Neural cell (in vitro differentiated cells): ENCODE measurements at regions not wholly inside any gene's neighbourhood (a gene's known extent, or its start where the extent isn't known, plus 50 kb on each side); places are given as distances from the start of the nearest gene placed in this dataset.

ENCODE experiments used
- H2AFZ ChIP-seq: fragments of 200-600, 300-800 bp; sonication (generic), shearing (Covaris generic); 2 replicates; pipeline ENCODE4 v1.6.0; 2014; ENCODE audit warnings: low read depth, mild to moderate bottlenecking, antibody characterized with exemption, low read length, moderate library complexity
- H3F3A ChIP-seq: fragments of 200-600 bp; shearing (Covaris generic); 2 replicates; pipeline ENCODE4 v1.6.1; 2016; ENCODE audit warnings: mild to moderate bottlenecking, moderate library complexity, mixed read lengths, antibody characterized with exemption, low read length; ENCODE audit not compliant: insufficient read depth, poor library complexity, severe bottlenecking
- H3K27ac ChIP-seq: fragments of 200-600, 300-800 bp; sonication (generic), shearing (Covaris generic); 2 replicates; pipeline ENCODE4 v1.5.1; 2014; ENCODE audit warnings: mild to moderate bottlenecking, low read length, moderate library complexity
- H3K27me3 ChIP-seq: fragments of 300-800, 200-600 bp; sonication (generic), shearing (Covaris generic); 2 replicates; pipeline ENCODE4 v1.6.0; 2014; ENCODE audit warnings: mild to moderate bottlenecking, low read depth, low read length, moderate library complexity; ENCODE audit not compliant: insufficient read depth
- H3K36me3 ChIP-seq: fragments of 300-800, 200-600 bp; sonication (generic), shearing (Covaris generic); 2 replicates; pipeline ENCODE4 v1.5.1; 2014; ENCODE audit warnings: mild to moderate bottlenecking, antibody characterized with exemption, low read length, moderate library complexity; ENCODE audit not compliant: insufficient read depth
- H3K4me2 ChIP-seq: fragments of 300-800, 200-600 bp; sonication (generic), shearing (Covaris generic); 2 replicates; pipeline ENCODE4 v1.6.0; 2014; ENCODE audit warnings: mild to moderate bottlenecking, low read length
- H3K4me3 ChIP-seq: fragments of 300-800, 200-600 bp; sonication (generic), shearing (Covaris generic); 2 replicates; pipeline ENCODE4 v1.5.1; 2014; ENCODE audit warnings: mild to moderate bottlenecking, low read length, moderate library complexity
- H3K79me2 ChIP-seq: fragments of 200-600 bp; shearing (Covaris generic); replicated peaks from 2 replicates; pipeline ENCODE4 v1.6.0; 2014; ENCODE audit warnings: mild to moderate bottlenecking, low read length, moderate library complexity; ENCODE audit not compliant: insufficient read depth
- H3K9ac ChIP-seq: fragments of 300-800, 200-600 bp; sonication (generic), shearing (Covaris generic); 2 replicates; pipeline ENCODE4 v1.6.1; 2016; ENCODE audit warnings: mild to moderate bottlenecking, low read length, mixed read lengths
- H3K9me2 ChIP-seq: fragments of 200-600 bp; shearing (Covaris generic); 2 replicates; pipeline ENCODE4 v1.6.1; 2016; ENCODE audit warnings: mild to moderate bottlenecking, low read length, mixed read lengths; ENCODE audit not compliant: insufficient read depth
- H3K9me3 ChIP-seq: fragments of 200-600, 300-800 bp; sonication (generic), shearing (Covaris generic); 2 replicates; pipeline ENCODE4 v1.6.1; 2016; ENCODE audit warnings: mild to moderate bottlenecking, mixed run types, low read length, moderate library complexity, mixed read lengths
- H4K20me1 ChIP-seq: fragments of 200-600 bp; shearing (Covaris generic); 2 replicates; pipeline ENCODE4 v1.6.1; 2016; ENCODE audit warnings: mild to moderate bottlenecking, mixed run types; ENCODE audit not compliant: insufficient read depth
- EP300 ChIP-seq: fragments of 450-650 bp; conservative IDR thresholded peaks from 2 replicates; pipeline ENCODE4 v1.6.1; 2014; ENCODE audit warnings: antibody characterized with exemption, mild to moderate bottlenecking, moderate library complexity; ENCODE audit not compliant: poor library complexity, severe bottlenecking
- EZH2 ChIP-seq: fragments of 200-600, 300-800 bp; shearing (Covaris generic), sonication (generic); IDR thresholded peaks from 2 replicates; pipeline ENCODE4 v1.6.1; 2014; ENCODE audit warnings: antibody characterized with exemption, low read length, borderline replicate concordance, mild to moderate bottlenecking; ENCODE audit not compliant: insufficient read depth, poor library complexity, severe bottlenecking
- MXI1 ChIP-seq: fragments of 450-650 bp; conservative IDR thresholded peaks from 2 replicates; pipeline ENCODE4 v1.6.1; 2014; ENCODE audit warnings: antibody characterized with exemption, mild to moderate bottlenecking; ENCODE audit not compliant: poor library complexity, severe bottlenecking
- POLR2AphosphoS5 ChIP-seq: IDR thresholded peaks from 2 replicates; pipeline ENCODE4 v1.6.1; 2012
- RAD21 ChIP-seq: fragments of 450-650 bp; conservative IDR thresholded peaks from 2 replicates; pipeline ENCODE4 v1.6.1; 2014; ENCODE audit warnings: antibody characterized with exemption, mild to moderate bottlenecking, moderate library complexity
- SMC3 ChIP-seq: fragments of 450-650 bp; conservative IDR thresholded peaks from 2 replicates; pipeline ENCODE4 v1.6.1; 2014; ENCODE audit warnings: antibody characterized with exemption, mild to moderate bottlenecking, moderate library complexity; ENCODE audit not compliant: poor library complexity
- TAF1 ChIP-seq: IDR thresholded peaks from 2 replicates; pipeline ENCODE4 v1.6.1; 2012; ENCODE audit warnings: low read depth
- TF ChIP-seq, protein P1 (sequence below): IDR thresholded peaks from 2 replicates; pipeline ENCODE4 v1.6.1; 2012; ENCODE audit warnings: borderline replicate concordance
- TF ChIP-seq, protein P2 (sequence below): fragments of 450-650 bp; IDR thresholded peaks from 2 replicates; pipeline ENCODE4 v1.5.1; 2014; ENCODE audit warnings: antibody characterized with exemption, mild to moderate bottlenecking, moderate library complexity; ENCODE audit not compliant: poor library complexity, severe bottlenecking

GRCh38 chr10:64626924-64627323 lies 1105.7 kb downstream of the REEP3 start:
- no peaks in the 10 kb centered on the region for H3K9me2 ChIP-seq
- no peak overlapping the region for H3K4me3 ChIP-seq
- H3K4me2 ChIP-seq: no peak overlapping the region
- H3K9ac ChIP-seq: no peak overlapping the region
- no peaks in the 10 kb centered on the region for H3K36me3 ChIP-seq
- no peaks in the 10 kb centered on the region for H3K9me3 ChIP-seq
- no peak overlapping the region for H2AFZ ChIP-seq
- H3K27me3 ChIP-seq: no peaks in the 10 kb centered on the region
- no peaks in the 10 kb centered on the region for H4K20me1 ChIP-seq
- H3K79me2 ChIP-seq: no peaks in the 10 kb centered on the region
- TF ChIP-seq RAD21 (no peak), POLR2AphosphoS5 (no peak), EP300 (no peak), TAF1 (no peak), MXI1 (no peak), EZH2 (no peak), SMC3 (no peak)
- TF ChIP-seq, protein P1, sequence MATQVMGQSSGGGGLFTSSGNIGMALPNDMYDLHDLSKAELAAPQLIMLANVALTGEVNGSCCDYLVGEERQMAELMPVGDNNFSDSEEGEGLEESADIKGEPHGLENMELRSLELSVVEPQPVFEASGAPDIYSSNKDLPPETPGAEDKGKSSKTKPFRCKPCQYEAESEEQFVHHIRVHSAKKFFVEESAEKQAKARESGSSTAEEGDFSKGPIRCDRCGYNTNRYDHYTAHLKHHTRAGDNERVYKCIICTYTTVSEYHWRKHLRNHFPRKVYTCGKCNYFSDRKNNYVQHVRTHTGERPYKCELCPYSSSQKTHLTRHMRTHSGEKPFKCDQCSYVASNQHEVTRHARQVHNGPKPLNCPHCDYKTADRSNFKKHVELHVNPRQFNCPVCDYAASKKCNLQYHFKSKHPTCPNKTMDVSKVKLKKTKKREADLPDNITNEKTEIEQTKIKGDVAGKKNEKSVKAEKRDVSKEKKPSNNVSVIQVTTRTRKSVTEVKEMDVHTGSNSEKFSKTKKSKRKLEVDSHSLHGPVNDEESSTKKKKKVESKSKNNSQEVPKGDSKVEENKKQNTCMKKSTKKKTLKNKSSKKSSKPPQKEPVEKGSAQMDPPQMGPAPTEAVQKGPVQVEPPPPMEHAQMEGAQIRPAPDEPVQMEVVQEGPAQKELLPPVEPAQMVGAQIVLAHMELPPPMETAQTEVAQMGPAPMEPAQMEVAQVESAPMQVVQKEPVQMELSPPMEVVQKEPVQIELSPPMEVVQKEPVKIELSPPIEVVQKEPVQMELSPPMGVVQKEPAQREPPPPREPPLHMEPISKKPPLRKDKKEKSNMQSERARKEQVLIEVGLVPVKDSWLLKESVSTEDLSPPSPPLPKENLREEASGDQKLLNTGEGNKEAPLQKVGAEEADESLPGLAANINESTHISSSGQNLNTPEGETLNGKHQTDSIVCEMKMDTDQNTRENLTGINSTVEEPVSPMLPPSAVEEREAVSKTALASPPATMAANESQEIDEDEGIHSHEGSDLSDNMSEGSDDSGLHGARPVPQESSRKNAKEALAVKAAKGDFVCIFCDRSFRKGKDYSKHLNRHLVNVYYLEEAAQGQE: no peak
- TF ChIP-seq, protein P2, sequence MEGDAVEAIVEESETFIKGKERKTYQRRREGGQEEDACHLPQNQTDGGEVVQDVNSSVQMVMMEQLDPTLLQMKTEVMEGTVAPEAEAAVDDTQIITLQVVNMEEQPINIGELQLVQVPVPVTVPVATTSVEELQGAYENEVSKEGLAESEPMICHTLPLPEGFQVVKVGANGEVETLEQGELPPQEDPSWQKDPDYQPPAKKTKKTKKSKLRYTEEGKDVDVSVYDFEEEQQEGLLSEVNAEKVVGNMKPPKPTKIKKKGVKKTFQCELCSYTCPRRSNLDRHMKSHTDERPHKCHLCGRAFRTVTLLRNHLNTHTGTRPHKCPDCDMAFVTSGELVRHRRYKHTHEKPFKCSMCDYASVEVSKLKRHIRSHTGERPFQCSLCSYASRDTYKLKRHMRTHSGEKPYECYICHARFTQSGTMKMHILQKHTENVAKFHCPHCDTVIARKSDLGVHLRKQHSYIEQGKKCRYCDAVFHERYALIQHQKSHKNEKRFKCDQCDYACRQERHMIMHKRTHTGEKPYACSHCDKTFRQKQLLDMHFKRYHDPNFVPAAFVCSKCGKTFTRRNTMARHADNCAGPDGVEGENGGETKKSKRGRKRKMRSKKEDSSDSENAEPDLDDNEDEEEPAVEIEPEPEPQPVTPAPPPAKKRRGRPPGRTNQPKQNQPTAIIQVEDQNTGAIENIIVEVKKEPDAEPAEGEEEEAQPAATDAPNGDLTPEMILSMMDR: no peak
- no peak overlapping the region for H3K27ac ChIP-seq
- no peaks in the 10 kb centered on the region for H3F3A ChIP-seq

DNA sequence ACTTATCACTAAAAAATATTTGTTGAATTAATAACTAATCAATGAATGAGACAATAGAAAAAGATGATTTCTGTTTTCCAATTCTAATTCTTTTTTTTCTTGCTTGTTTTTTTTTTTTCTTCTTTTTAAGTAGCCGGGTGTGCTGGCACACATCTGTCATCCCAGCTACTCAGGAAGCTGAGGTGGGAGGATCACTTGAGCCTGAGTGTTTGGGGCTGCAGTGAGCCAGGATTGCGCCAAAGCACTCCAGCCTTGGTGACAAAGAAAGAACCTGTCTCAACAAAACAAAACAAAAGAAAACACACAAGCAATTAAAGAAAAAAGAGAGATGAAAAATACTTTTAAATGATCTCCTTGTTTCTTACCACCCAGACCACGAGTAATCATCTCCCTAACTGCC lies 1109.3 kb downstream of the REEP3 start:
- H3K36me3 ChIP-seq: no peaks in the 10 kb centered on the region
- no peak overlapping the region for H2AFZ ChIP-seq
- H3K9me3 ChIP-seq: no peaks in the 10 kb centered on the region
- TF ChIP-seq, protein P2: no peak
- TF ChIP-seq TAF1 (no peak), POLR2AphosphoS5 (no peak), MXI1 (no peak), EZH2 (no peak), SMC3 (no peak), EP300 (no peak), RAD21 (no peak)
- TF ChIP-seq, protein P1: no peak
- H3K27ac ChIP-seq: no peak overlapping the region
- no peaks in the 10 kb centered on the region for H4K20me1 ChIP-seq
- H3K9me2 ChIP-seq: no peaks in the 10 kb centered on the region
- H3K9ac ChIP-seq: no peak overlapping the region
- no peaks in the 10 kb centered on the region for H3F3A ChIP-seq
- no peak overlapping the region for H3K4me3 ChIP-seq
- H3K79me2 ChIP-seq: no peaks in the 10 kb centered on the region
- no peak overlapping the region for H3K4me2 ChIP-seq
- H3K27me3 ChIP-seq: no peaks in the 10 kb centered on the region
